NT2/D1 (cell line): ENCODE measurements at regions not wholly inside any gene's neighbourhood (a gene's known extent, or its start where the extent isn't known, plus 50 kb on each side); places are given as distances from the start of the nearest gene placed in this dataset.

Source experiments
- DNase-seq: peaks from one replicate; pipeline ENCODE4 v3.0.0-alpha.2; 2011; ENCODE audit warnings: low read depth, low spot score
- H3K27me3 ChIP-seq: 2 replicates; pipeline ENCODE4 v1.6.0; 2011; ENCODE audit warnings: mild to moderate bottlenecking; ENCODE audit not compliant: insufficient read length, insufficient read depth
- H3K36me3 ChIP-seq: 2 replicates; pipeline ENCODE4 v1.6.1; 2011; ENCODE audit warnings: mild to moderate bottlenecking, low read length, mixed read lengths; ENCODE audit not compliant: insufficient read depth, insufficient read length
- H3K4me1 ChIP-seq: 2 replicates; pipeline ENCODE4 v1.5.1; 2011; ENCODE audit not compliant: insufficient read depth, insufficient read length
- H3K4me3 ChIP-seq: 2 replicates; pipeline ENCODE4 v1.5.1; 2011; ENCODE audit warnings: low read depth; ENCODE audit not compliant: insufficient read length
- H3K9ac ChIP-seq: 2 replicates; pipeline ENCODE4 v1.6.0; 2011; ENCODE audit warnings: low read depth; ENCODE audit not compliant: insufficient read length
- H3K9me3 ChIP-seq: 2 replicates; pipeline ENCODE4 v1.5.1; 2011; ENCODE audit warnings: mild to moderate bottlenecking, low read length; ENCODE audit not compliant: insufficient read depth
- SUZ12 ChIP-seq: IDR thresholded peaks from 2 replicates; pipeline ENCODE4 v1.6.1; 2011; ENCODE audit not compliant: insufficient read length, insufficient read depth; ENCODE audit errors: extremely low read depth
- YY1 ChIP-seq: IDR thresholded peaks from 2 replicates; pipeline ENCODE4 v1.6.1; 2011; ENCODE audit not compliant: insufficient read length, insufficient read depth
- ZNF274 ChIP-seq: IDR thresholded peaks from 2 replicates; pipeline ENCODE4 v1.6.1; 2011; ENCODE audit warnings: mild to moderate bottlenecking, low read depth, low read length

GRCh38 chr5:174852143-174852542, 127.8 kb downstream of the MSX2 start:
- Histone ChIP-seq H3K36me3 (no peaks in the 10 kb centered on the region), H3K27me3 (no peaks in the 10 kb centered on the region), H3K9ac (no peak overlapping the region), H3K4me3 (no peak overlapping the region), H3K4me1 (peaks cover 6% of the 10 kb centered on the region), H3K9me3 (no peaks in the 10 kb centered on the region)
- DNase-seq, result no peak
- TF ChIP-seq SUZ12 (no peak), ZNF274 (no peak), YY1 (no peak)

- no peak for TF ChIP-seq SUZ12
- TF ChIP-seq YY1, result no peak
- no peak for TF ChIP-seq ZNF274
- no peak overlapping the region for H3K9ac ChIP-seq
- peaks cover 6% of the 10 kb centered on the region for H3K4me1 ChIP-seq
- no peaks in the 10 kb centered on the region for H3K36me3 ChIP-seq
- no peaks in the 10 kb centered on the region for H3K9me3 ChIP-seq
- DNase-seq, result no peak
- H3K4me3 ChIP-seq, result no peak overlapping the region
- H3K27me3 ChIP-seq, result peaks cover 13% of the 10 kb centered on the region
These were observed 126.3 kb downstream of the MSX2 start for GRCh38 chr5:174850565-174851169.

- Histone ChIP-seq H3K4me3 (no peak overlapping the region), H3K27me3 (peaks cover 26% of the 10 kb centered on the region), H3K9me3 (no peaks in the 10 kb centered on the region), H3K9ac (no peak overlapping the region), H3K36me3 (no peaks in the 10 kb centered on the region), H3K4me1 (peaks cover 6% of the 10 kb centered on the region)
- DNase-seq, result no peak
- TF ChIP-seq YY1, result no peak
- TF ChIP-seq SUZ12, result no peak
- no peak for TF ChIP-seq ZNF274
These were observed 125.0 kb downstream of the MSX2 start for GRCh38 chr5:174849426-174849825.

DNA sequence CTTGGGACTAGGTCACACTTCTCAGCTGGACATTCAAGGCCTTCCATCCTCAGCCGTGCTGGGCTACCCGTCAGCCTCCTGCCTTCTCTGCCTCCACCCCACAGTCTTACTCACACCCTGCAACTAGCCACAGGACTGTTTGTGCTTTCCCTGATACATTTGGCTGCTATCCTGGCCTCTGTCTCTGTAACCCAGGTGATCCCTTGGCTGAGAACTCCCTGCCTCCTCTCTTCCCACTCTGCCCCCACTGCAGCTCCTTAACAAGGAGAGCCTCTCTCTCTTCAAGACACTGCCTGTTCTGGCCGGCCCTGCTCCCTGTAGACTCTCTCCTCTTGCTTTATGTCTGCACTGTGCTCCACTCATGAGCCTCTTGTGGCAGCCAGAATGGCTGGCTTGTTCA, 120.6 kb downstream of the MSX2 start:
- Histone ChIP-seq H3K9me3 (peaks cover 12% of the 10 kb centered on the region; the same call in 1 of the 2 replicates), H3K4me3 (no peak overlapping the region), H3K27me3 (peaks cover 33% of the 10 kb centered on the region), H3K4me1 (no peaks in the 10 kb centered on the region), H3K9ac (no peak overlapping the region), H3K36me3 (no peaks in the 10 kb centered on the region)
- no peak for DNase-seq
- TF ChIP-seq SUZ12 (no peak), ZNF274 (no peak), YY1 (no peak)

- peak; percentile 27 for TF ChIP-seq YY1
- no peak for TF ChIP-seq SUZ12
- TF ChIP-seq ZNF274, result no peak
- peaks cover 12% of the 10 kb centered on the region; the same call in 1 of the 2 replicates for H3K9me3 ChIP-seq
- H3K4me1 ChIP-seq, result no peaks in the 10 kb centered on the region
- DNase-seq, result peak; percentile 91
- peaks cover 33% of the 10 kb centered on the region for H3K27me3 ChIP-seq
- no peaks in the 10 kb centered on the region for H3K36me3 ChIP-seq
- no peak overlapping the region for H3K4me3 ChIP-seq
- H3K9ac ChIP-seq, result no peak overlapping the region
These were observed 119.2 kb downstream of the MSX2 start for GRCh38 chr5:174843263-174844250.

- H3K9me3 ChIP-seq, result peaks cover 12% of the 10 kb centered on the region; the same call in 1 of the 2 replicates
- DNase-seq, result no peak
- H3K4me3 ChIP-seq, result no peak overlapping the region
- no peaks in the 10 kb centered on the region for H3K36me3 ChIP-seq
- peaks cover 18% of the 10 kb centered on the region for H3K27me3 ChIP-seq
- TF ChIP-seq SUZ12 (no peak), YY1 (no peak), ZNF274 (no peak)
- H3K9ac ChIP-seq, result no peak overlapping the region
- H3K4me1 ChIP-seq, result no peaks in the 10 kb centered on the region
These were observed 116.1 kb downstream of the MSX2 start for GRCh38 chr5:174840435-174840834.

DNA sequence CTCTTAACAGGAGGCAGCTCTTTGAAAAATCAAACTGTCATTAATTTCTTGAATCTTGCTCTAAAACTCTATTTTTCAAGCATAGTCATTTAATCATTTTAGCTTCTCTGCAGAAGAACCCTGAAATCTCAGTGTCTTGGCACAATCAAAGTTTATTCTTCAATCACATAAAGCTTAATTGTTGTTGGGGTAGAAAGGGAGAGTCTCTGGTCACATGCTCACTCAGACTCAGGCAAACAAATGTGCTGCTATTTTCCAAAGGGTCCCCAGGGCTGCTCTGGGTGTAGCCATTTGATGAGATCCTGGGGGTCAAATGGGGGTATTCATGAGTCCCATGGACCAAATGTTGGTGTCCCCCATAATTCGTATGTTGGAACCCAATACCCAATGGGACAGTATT, 114.8 kb downstream of the MSX2 start:
- TF ChIP-seq SUZ12 (no peak), ZNF274 (no peak), YY1 (no peak)
- no peak overlapping the region for H3K9ac ChIP-seq
- peaks cover 7% of the 10 kb centered on the region for H3K27me3 ChIP-seq
- no peaks in the 10 kb centered on the region for H3K4me1 ChIP-seq
- H3K4me3 ChIP-seq, result no peak overlapping the region
- no peaks in the 10 kb centered on the region for H3K36me3 ChIP-seq
- no peak for DNase-seq
- H3K9me3 ChIP-seq, result peaks cover 12% of the 10 kb centered on the region; the same call in 1 of the 2 replicates
